BJ (cell line): ENCODE measurements at regions not wholly inside any gene's neighbourhood (a gene's known extent, or its start where the extent isn't known, plus 50 kb on each side); places are given as distances from the start of the nearest gene placed in this dataset.

Experiments used
- CTCF ChIA-PET: fragments of 350-600 bp; formaldehyde crosslinking; extraction: SDS; loops from one replicate; lab custom pipeline; 2021; ENCODE audit warnings: antibody characterized with exemption, inconsistent platforms; lab: Yijun Ruan, JAX
- POLR2A ChIA-PET: fragments of 300-600 bp; sonication (Branson Sonifier 250); formaldehyde crosslinking; extraction: SDS; loops from one replicate; lab custom pipeline; 2021; ENCODE audit warnings: antibody characterized with exemption; lab: Charles Lee
- DNase-seq: peaks from one replicate; pipeline ENCODE4 v3.0.0-alpha.2; 2011; ENCODE audit warnings: low read depth
- H3K27me3 ChIP-seq: 2 replicates; pipeline ENCODE4 v1.6.0; 2011; ENCODE audit warnings: low read length; ENCODE audit not compliant: control insufficient read depth, insufficient read depth
- H3K36me3 ChIP-seq: 2 replicates; pipeline ENCODE4 v1.5.1; 2011; ENCODE audit warnings: low read length; ENCODE audit not compliant: control insufficient read depth, insufficient read depth
- H3K4me3 ChIP-seq: 2 replicates; pipeline ENCODE4 v1.5.1; 2011; ENCODE audit warnings: low read depth, mild to moderate bottlenecking, control low read depth, low read length
- TF ChIP-seq, protein P1 (sequence below): IDR thresholded peaks from 2 replicates; pipeline ENCODE4 v1.5.1; 2011; ENCODE audit warnings: low read depth, mild to moderate bottlenecking, control low read depth, inconsistent platforms, low read length, moderate library complexity; ENCODE audit not compliant: insufficient read depth

DNA sequence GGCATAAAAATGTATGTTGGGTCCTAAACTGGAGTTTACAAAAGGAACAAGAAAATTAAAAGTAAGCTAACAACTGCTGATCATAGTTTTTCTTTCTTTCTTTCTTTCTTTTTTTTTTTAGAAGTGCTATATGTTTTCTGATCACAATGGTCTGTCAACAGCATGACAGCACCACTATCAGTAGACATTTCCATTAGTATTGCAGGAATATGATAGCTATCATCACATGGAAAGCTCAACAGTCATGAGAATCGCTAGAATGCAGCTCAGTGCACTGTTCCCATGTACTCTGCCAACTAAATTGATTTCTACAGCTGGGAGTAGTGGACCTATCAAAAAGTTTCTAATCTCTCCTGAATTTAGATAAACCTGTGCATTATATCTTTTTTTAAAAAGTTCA, 950.3 kb upstream of the ACVR2A start:
- POLR2A ChIA-PET, result no interaction called here
- CTCF ChIA-PET, result no interaction called here

DNA sequence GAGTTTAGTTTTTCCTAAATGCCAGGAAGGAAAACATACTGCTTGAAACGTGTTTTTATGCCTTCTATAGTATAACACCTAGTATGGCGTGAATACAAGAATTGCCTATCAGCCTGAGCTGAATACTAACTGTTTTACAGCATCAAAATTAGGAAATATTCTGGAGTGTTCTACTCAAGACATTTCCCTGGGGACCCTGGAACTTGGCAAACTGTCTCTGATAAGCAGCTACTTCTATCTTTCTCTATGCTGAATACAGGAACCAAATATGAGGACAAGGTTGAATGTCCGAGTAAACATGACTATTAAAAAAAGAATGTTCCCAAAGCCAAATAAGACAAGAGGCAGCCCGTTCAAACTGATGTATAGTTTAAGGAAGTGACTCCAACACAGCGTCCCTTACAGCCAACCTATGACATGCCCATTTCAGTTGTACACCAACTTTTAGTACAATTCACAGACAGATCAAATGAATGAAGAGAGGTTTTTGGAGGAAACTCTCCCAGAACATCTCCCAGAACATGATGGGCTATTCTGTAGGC, 951.3 kb upstream of the ACVR2A start:
- Histone ChIP-seq H3K27me3 (no peaks in the 10 kb centered on the region), H3K4me3 (no peak overlapping the region), H3K36me3 (no peaks in the 10 kb centered on the region)
- CTCF ChIA-PET, result no interaction called here
- TF ChIP-seq, protein P1, sequence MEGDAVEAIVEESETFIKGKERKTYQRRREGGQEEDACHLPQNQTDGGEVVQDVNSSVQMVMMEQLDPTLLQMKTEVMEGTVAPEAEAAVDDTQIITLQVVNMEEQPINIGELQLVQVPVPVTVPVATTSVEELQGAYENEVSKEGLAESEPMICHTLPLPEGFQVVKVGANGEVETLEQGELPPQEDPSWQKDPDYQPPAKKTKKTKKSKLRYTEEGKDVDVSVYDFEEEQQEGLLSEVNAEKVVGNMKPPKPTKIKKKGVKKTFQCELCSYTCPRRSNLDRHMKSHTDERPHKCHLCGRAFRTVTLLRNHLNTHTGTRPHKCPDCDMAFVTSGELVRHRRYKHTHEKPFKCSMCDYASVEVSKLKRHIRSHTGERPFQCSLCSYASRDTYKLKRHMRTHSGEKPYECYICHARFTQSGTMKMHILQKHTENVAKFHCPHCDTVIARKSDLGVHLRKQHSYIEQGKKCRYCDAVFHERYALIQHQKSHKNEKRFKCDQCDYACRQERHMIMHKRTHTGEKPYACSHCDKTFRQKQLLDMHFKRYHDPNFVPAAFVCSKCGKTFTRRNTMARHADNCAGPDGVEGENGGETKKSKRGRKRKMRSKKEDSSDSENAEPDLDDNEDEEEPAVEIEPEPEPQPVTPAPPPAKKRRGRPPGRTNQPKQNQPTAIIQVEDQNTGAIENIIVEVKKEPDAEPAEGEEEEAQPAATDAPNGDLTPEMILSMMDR, result no peak
- no peak for DNase-seq
- POLR2A ChIA-PET, result no interaction called here

More for the DNA sequence above, 950.3 kb upstream of the ACVR2A start:
- TF ChIP-seq, protein P1, result no peak
- no peak for DNase-seq
- Histone ChIP-seq H3K27me3 (no peaks in the 10 kb centered on the region), H3K36me3 (no peaks in the 10 kb centered on the region), H3K4me3 (no peak overlapping the region)

DNA sequence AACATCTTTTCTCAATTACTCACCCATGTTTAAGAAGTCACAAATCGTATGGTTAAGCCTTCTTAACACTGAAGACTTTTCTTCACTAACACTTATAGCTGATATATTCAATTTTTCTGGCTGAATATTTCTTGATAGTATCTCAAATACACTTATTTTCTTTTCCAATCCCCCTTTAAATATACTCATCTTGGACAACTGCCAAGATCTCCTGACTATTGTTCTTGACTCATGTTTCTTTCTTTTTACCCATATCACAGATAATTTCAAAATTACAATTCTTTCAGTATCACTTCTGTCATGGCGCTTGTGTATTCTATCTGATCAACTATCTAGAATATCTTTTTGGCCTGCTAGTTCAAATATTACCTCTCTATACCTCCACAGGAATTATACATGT, 954.3 kb upstream of the ACVR2A start:
- Histone ChIP-seq H3K4me3 (no peak overlapping the region), H3K27me3 (no peaks in the 10 kb centered on the region), H3K36me3 (no peaks in the 10 kb centered on the region)
- ChIA-PET POLR2A (no interaction called here), CTCF (no interaction called here)
- TF ChIP-seq, protein P1, result no peak
- no peak for DNase-seq

DNA sequence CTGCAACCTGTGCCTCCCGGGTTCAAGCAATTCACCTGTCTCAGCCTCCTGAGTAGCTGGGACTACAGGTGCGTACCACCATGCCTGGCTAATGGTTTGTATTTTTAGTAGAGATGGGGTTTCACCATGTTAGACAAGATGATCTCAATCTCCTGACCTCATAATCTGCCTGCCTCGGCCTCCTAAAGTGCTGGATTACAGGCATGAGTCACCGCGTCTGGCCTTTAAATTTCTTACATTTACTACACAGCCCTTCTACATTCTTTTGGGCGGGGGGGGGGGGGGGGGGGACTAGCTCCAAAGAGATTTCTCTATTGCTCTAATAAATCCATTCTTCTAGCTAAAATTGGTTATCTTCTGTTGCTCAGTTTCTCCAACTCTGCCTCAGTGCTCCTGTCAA, 964.9 kb upstream of the ACVR2A start:
- Histone ChIP-seq H3K4me3 (no peak overlapping the region), H3K27me3 (no peaks in the 10 kb centered on the region), H3K36me3 (no peaks in the 10 kb centered on the region)
- ChIA-PET CTCF (no interaction called here), POLR2A (no interaction called here)
- TF ChIP-seq, protein P1, result no peak
- DNase-seq, result no peak

DNA sequence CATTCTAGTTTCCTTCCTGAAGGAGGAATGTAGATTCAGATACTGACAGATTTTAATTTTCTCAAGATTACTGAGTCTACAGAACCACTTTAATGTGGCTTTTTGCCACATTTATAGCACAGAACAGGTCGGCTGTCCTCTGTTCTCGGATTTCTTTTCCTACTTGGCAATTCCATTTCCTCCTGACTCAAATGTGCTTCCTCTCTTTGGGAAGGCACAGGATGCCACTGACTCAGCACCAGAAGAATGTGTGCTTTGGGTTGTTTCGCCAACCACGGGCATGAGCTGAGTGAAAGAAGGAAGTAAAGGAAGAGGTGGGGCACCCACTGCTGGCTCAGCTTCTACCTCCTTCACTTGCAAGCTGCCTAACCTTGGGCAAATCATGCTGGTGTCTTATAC, 970.6 kb upstream of the ACVR2A start:
- H3K4me3 ChIP-seq, result no peak overlapping the region
- DNase-seq, result no peak
- TF ChIP-seq, protein P1, result no peak
- H3K27me3 ChIP-seq, result no peaks in the 10 kb centered on the region
- POLR2A ChIA-PET, result no interaction called here
- CTCF ChIA-PET, result no interaction called here
- H3K36me3 ChIP-seq, result no peaks in the 10 kb centered on the region
